ENCODE measurements at regions not wholly inside any gene's neighbourhood (a gene's known extent, or its start where the extent isn't known, plus 50 kb on each side); places are given as distances from the start of the nearest gene placed in this dataset.

DNA sequence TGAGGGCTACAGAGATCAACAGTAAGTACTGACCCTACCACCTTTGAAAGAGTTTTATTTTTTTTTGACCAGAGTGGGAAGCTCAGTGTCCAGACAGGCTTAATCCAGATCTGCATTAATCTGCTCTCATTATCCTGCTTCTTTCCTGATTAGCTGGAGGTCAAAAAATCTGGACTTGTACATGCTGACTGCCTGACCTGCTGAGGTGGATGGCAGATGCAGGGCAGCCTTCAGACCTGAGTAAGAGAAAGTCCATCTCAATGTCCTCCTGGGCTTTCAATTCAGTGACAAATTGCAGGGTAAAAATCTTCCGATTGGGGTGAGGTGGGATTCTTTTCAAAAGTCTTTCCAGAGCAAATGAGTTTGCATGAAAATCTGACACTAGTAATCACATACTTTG, 998.8 kb upstream of the PIK3C3 start:
- Histone ChIP-seq H3F3A (ENCODE audit: control insufficient read depth, insufficient read depth) (no peaks in the 10 kb centered on the region), H3K9me3 (ENCODE audit: control insufficient read depth, insufficient read depth, low read length) (no peaks in the 10 kb centered on the region; the same call in 1 of the 2 replicates), H3K4me1 (ENCODE audit: control insufficient read depth, low read length) (no peaks in the 10 kb centered on the region)

DNA sequence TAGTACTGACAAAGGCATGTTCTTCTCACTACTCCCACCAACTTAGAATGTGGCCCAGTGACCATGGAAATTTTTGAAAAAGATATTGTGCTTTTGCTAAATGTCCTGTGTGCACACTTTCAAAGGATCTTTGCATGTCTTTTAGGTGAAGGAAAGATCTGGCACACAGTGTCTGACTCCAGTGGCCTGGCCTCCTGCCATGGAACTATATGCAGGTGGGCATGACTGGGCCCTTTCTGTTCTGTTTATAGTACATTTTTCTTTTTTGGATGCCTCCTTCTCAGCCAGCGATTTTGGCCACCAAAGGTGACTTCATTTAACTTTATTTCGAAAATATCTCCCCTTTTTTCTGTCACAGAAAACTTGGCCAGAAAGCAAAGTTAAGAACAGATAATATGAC, 999.7 kb upstream of the PIK3C3 start:
- TF ChIP-seq, protein P1, sequence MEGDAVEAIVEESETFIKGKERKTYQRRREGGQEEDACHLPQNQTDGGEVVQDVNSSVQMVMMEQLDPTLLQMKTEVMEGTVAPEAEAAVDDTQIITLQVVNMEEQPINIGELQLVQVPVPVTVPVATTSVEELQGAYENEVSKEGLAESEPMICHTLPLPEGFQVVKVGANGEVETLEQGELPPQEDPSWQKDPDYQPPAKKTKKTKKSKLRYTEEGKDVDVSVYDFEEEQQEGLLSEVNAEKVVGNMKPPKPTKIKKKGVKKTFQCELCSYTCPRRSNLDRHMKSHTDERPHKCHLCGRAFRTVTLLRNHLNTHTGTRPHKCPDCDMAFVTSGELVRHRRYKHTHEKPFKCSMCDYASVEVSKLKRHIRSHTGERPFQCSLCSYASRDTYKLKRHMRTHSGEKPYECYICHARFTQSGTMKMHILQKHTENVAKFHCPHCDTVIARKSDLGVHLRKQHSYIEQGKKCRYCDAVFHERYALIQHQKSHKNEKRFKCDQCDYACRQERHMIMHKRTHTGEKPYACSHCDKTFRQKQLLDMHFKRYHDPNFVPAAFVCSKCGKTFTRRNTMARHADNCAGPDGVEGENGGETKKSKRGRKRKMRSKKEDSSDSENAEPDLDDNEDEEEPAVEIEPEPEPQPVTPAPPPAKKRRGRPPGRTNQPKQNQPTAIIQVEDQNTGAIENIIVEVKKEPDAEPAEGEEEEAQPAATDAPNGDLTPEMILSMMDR (IDR thresholded peaks at IDR 0.05; ENCODE audit: low read depth, low read length, poor library complexity, severe bottlenecking): no peak
- no peak for TF ChIP-seq EZH2phosphoT487 (IDR thresholded peaks at IDR 0.05; ENCODE audit: borderline replicate concordance, low read length)
- no peaks in the 10 kb centered on the region; the same call in 1 of the 2 replicates for H3K9me3 ChIP-seq (ENCODE audit: control insufficient read depth, insufficient read depth, low read length)
- H3K4me3 ChIP-seq (ENCODE audit: low read length): no peak overlapping the region
- H3K27ac ChIP-seq (ENCODE audit: low read depth, low read length): no peak overlapping the region
- no peaks in the 10 kb centered on the region for H3K27me3 ChIP-seq (ENCODE audit: control insufficient read depth, low read length)
- no peaks in the 10 kb centered on the region for H3K79me2 ChIP-seq (ENCODE audit: control insufficient read depth, low read length)
- H3K4me1 ChIP-seq (ENCODE audit: control insufficient read depth, low read length): no peaks in the 10 kb centered on the region
- H4K20me1 ChIP-seq (ENCODE audit: control insufficient read depth, insufficient read depth, low read depth, low read length): no peaks in the 10 kb centered on the region
- no peaks in the 10 kb centered on the region for H3K36me3 ChIP-seq (ENCODE audit: control insufficient read depth, low read length)
- H3K9me2 ChIP-seq (replicated peaks; ENCODE audit: control insufficient read depth, low read length): no peaks in the 10 kb centered on the region
- no peaks in the 10 kb centered on the region for H3F3A ChIP-seq (ENCODE audit: control insufficient read depth, insufficient read depth)
- no peak overlapping the region for H3K4me2 ChIP-seq (ENCODE audit: low read length)

More for the DNA sequence above, 998.8 kb upstream of the PIK3C3 start:
- Histone ChIP-seq H3K4me2 (ENCODE audit: low read length) (no peak overlapping the region), H3K27ac (ENCODE audit: low read depth, low read length) (no peak overlapping the region), H3K4me3 (ENCODE audit: low read length) (no peak overlapping the region), H3K27me3 (ENCODE audit: control insufficient read depth, low read length) (no peaks in the 10 kb centered on the region), H3K79me2 (ENCODE audit: control insufficient read depth, low read length) (no peaks in the 10 kb centered on the region), H3K36me3 (ENCODE audit: control insufficient read depth, low read length) (no peaks in the 10 kb centered on the region), H4K20me1 (ENCODE audit: control insufficient read depth, insufficient read depth, low read depth, low read length) (no peaks in the 10 kb centered on the region), H3K9me2 (replicated peaks; ENCODE audit: control insufficient read depth, low read length) (no peaks in the 10 kb centered on the region)
- TF ChIP-seq, protein P1 (IDR thresholded peaks at IDR 0.05; ENCODE audit: low read depth, low read length, poor library complexity, severe bottlenecking): no peak
- TF ChIP-seq EZH2phosphoT487 (IDR thresholded peaks at IDR 0.05; ENCODE audit: borderline replicate concordance, low read length): no peak

DNA sequence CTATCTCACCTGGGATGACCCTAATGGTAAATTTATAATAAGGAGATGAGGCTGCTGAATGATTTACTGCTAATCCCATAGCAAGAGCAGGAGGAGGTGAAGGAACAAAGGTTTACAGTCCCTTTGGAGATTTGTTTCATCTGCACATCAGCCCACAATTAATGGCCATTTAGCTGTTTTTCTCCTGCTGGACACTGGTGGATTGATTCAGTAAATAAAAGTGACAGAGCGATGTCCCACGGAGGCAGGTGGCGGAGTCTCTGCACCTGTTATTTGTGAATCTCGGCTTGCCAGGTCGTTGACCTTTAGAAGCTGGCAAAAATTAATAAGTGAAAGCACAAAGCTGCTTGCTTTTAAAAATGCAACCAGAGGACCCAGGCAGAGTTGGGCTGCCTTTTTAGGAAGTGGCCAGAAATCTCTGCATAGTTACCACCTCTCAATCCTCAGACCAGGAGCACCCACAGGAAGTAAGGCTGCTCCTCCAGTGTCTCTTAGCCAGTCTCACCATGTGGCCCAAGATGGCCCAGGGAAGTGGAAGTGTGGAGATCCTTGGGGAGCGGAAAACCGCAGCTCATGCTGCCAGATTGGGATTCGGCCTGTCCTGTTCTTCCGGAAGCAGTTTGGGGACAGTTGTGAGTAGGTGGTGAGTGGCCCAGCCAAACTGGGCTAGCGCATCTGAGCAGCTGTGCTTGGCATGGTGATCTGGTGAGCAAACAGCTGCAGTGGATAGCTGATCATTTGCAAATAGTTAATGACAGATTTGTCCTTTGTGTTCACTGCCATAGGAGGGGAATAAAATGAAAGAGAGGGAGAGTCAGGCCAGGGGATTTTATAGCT, 1005.7 kb upstream of the PIK3C3 start:
- H3K4me1 ChIP-seq (ENCODE audit: control insufficient read depth, low read length): no peaks in the 10 kb centered on the region
- no peaks in the 10 kb centered on the region for H3K27me3 ChIP-seq (ENCODE audit: control insufficient read depth, low read length)
- H4K20me1 ChIP-seq (ENCODE audit: control insufficient read depth, insufficient read depth, low read depth, low read length): no peaks in the 10 kb centered on the region
- no peaks in the 10 kb centered on the region for H3K79me2 ChIP-seq (ENCODE audit: control insufficient read depth, low read length)
- no peaks in the 10 kb centered on the region for H3K9me2 ChIP-seq (replicated peaks; ENCODE audit: control insufficient read depth, low read length)
- no peak for TF ChIP-seq EZH2phosphoT487 (IDR thresholded peaks at IDR 0.05; ENCODE audit: borderline replicate concordance, low read length)
- TF ChIP-seq, protein P1 (IDR thresholded peaks at IDR 0.05; ENCODE audit: low read depth, low read length, poor library complexity, severe bottlenecking): no peak
- no peaks in the 10 kb centered on the region; the same call in 1 of the 2 replicates for H3K9me3 ChIP-seq (ENCODE audit: control insufficient read depth, insufficient read depth, low read length)
- no peak overlapping the region for H3K4me2 ChIP-seq (ENCODE audit: low read length)
- no peaks in the 10 kb centered on the region for H3F3A ChIP-seq (ENCODE audit: control insufficient read depth, insufficient read depth)
- H3K4me3 ChIP-seq (ENCODE audit: low read length): no peak overlapping the region
- H3K27ac ChIP-seq (ENCODE audit: low read depth, low read length): no peak overlapping the region
- no peaks in the 10 kb centered on the region for H3K36me3 ChIP-seq (ENCODE audit: control insufficient read depth, low read length)

Data from DOHH2 (cell line).